ENCODE measurements at regions not wholly inside any gene's neighbourhood (a gene's known extent, or its start where the extent isn't known, plus 50 kb on each side); places are given as distances from the start of the nearest gene placed in this dataset.

DNA sequence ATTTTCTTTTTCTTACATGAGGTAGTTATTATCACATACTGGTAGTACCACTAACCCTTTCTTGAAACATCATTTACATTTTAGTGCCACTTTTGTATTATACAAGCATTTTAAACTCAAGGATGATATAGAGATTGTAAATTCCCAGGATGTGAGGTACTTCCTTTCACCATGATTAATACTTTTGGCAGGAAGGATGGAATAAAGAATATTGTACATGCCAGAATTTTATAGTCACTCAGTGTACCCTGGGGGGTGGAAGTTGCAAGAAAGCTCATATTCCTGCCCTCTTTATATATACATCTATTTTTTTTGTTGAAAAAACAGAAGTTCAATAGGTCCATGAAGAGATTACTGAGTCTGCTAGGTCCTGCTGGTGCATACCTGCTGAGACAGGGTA, 141.0 kb upstream of the PLSCR5 start:
- Histone ChIP-seq H3K4me3 (no peak overlapping the region), H3K27me3 (no peaks in the 10 kb centered on the region), H3K4me1 (no peaks in the 10 kb centered on the region), H3K27ac (no peak overlapping the region), H3K36me3 (no peaks in the 10 kb centered on the region), H3K9me3 (no peaks in the 10 kb centered on the region)
- TF ChIP-seq, protein P1, sequence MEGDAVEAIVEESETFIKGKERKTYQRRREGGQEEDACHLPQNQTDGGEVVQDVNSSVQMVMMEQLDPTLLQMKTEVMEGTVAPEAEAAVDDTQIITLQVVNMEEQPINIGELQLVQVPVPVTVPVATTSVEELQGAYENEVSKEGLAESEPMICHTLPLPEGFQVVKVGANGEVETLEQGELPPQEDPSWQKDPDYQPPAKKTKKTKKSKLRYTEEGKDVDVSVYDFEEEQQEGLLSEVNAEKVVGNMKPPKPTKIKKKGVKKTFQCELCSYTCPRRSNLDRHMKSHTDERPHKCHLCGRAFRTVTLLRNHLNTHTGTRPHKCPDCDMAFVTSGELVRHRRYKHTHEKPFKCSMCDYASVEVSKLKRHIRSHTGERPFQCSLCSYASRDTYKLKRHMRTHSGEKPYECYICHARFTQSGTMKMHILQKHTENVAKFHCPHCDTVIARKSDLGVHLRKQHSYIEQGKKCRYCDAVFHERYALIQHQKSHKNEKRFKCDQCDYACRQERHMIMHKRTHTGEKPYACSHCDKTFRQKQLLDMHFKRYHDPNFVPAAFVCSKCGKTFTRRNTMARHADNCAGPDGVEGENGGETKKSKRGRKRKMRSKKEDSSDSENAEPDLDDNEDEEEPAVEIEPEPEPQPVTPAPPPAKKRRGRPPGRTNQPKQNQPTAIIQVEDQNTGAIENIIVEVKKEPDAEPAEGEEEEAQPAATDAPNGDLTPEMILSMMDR (IDR thresholded peaks at IDR 0.05): no peak
- no peak for TF ChIP-seq POLR2AphosphoS5 (IDR thresholded peaks at IDR 0.05)
- no peak for DNase-seq (ENCODE audit: low spot score in 2 of 2)

DNA sequence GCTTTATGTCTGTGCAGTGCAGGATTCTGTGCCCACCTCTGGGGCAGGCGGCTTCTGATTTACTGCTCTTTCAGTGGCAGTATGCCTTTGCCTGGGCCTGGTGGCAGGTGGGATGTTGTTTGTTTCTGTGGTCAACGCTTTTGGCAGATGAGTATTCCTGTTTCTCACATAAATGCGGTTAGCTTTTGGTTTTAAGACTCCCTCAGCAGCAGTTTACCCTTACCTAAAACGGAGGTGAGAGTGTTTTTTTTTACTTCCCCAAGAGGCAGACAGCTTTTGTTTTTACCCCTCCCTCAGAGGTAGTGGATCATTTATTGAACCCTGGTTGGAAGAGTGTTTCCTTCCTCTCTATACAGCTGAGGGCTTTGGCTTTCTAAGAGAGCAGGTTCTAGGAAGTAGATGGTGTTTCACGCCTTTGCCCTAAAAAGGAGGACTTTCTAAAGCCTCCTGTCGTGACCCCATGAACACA, 134.1 kb upstream of the PLSCR5 start:
- H3K4me1 ChIP-seq: no peaks in the 10 kb centered on the region
- H3K27ac ChIP-seq: no peak overlapping the region
- no peak overlapping the region for H3K4me3 ChIP-seq
- H3K36me3 ChIP-seq: no peaks in the 10 kb centered on the region
- no peaks in the 10 kb centered on the region for H3K27me3 ChIP-seq
- DNase-seq (ENCODE audit: low spot score in 2 of 2): no peak
- H3K9me3 ChIP-seq: no peaks in the 10 kb centered on the region
- WGBS: 67% methylated on average over 6 of the region's 6 CpGs
- TF ChIP-seq POLR2AphosphoS5 (IDR thresholded peaks at IDR 0.05): no peak
- no peak for TF ChIP-seq POLR2A (IDR thresholded peaks at IDR 0.05)
- TF ChIP-seq EP300 (IDR thresholded peaks at IDR 0.05): no peak
- TF ChIP-seq, protein P1 (IDR thresholded peaks at IDR 0.05): no peak

DNA sequence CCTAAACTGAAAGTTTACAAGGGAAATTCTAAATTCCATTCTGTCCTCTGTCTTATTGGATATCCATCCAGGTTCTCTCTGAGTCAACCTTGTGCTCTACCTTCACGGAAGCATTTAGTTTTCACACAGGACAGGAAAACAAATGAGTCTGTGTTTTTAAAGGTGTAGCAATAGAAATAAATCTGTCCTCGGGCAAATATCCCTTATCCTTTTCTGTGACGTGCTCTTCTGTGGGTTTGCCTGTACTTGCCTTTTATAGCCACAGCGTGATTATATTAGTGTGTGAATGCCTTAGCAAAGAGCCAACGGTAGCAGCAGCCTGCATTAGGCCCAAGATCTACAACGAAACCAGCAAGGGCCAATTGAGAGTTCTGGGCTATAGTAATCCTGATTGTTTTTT, 127.2 kb upstream of the PLSCR5 start:
- 54% methylated on average over 6 of the region's 6 CpGs for WGBS
- H3K4me3 ChIP-seq: no peak overlapping the region
- H3K27ac ChIP-seq: no peak overlapping the region

DNA sequence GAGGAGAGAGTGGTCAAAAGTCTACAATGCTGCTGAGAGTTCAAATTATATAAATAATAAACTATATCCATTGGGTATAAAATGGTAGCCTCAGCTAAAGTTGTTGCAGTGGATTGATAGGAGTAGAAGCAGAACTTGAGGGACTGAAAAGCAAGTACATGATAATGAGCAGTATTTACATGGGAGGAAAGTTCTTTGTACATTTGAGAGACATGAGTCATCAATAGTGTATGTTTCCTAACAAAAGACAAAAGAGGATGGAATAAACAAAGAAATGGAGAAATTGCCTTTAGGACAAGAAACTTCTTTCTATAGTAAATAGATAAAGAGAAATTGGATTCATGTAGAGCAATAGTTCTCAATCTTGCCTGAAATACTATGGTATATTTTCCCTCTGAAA, 110.0 kb upstream of the PLSCR5 start:
- no peak overlapping the region for H3K27ac ChIP-seq
- no peaks in the 10 kb centered on the region for H3K4me1 ChIP-seq
- H3K9me3 ChIP-seq: no peaks in the 10 kb centered on the region
- no peaks in the 10 kb centered on the region for H3K27me3 ChIP-seq
- TF ChIP-seq EP300 (IDR thresholded peaks at IDR 0.05): no peak
- TF ChIP-seq, protein P1 (IDR thresholded peaks at IDR 0.05): no peak
- no peak for TF ChIP-seq POLR2A (IDR thresholded peaks at IDR 0.05)
- no peak for TF ChIP-seq POLR2AphosphoS5 (IDR thresholded peaks at IDR 0.05)
- DNase-seq (ENCODE audit: low spot score in 2 of 2): no peak
- H3K36me3 ChIP-seq: no peaks in the 10 kb centered on the region
- no peak overlapping the region for H3K4me3 ChIP-seq

More for the DNA sequence above, 127.2 kb upstream of the PLSCR5 start:
- no peaks in the 10 kb centered on the region for H3K27me3 ChIP-seq
- no peaks in the 10 kb centered on the region for H3K36me3 ChIP-seq
- H3K9me3 ChIP-seq: no peaks in the 10 kb centered on the region
- no peak for TF ChIP-seq POLR2AphosphoS5 (IDR thresholded peaks at IDR 0.05)
- no peak for TF ChIP-seq POLR2A (IDR thresholded peaks at IDR 0.05)
- TF ChIP-seq, protein P1 (IDR thresholded peaks at IDR 0.05): no peak
- TF ChIP-seq EP300 (IDR thresholded peaks at IDR 0.05): no peak
- H3K4me1 ChIP-seq: no peaks in the 10 kb centered on the region
- no peak for DNase-seq (ENCODE audit: low spot score in 2 of 2)

DNA sequence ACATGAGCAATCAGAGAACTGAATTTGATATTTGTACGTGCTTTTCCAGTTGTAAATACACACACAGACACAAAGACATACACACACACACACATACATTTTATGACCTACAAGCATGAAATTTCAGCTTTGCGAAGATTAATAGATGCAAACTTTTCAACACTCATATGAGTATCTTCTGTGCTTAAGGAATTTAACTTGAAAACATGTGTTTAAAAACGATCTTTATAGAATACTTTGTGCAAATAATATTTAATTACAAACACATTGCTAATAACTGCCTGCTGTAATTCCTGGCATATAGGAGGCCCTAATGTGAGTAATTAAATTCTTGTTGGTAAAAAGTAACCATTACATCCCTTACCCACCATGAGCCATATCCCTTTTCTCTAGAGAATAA, 107.7 kb upstream of the PLSCR5 start:
- WGBS: 61% methylated on average over 3 of the region's 3 CpGs
- Histone ChIP-seq H3K36me3 (no peaks in the 10 kb centered on the region), H3K4me1 (no peaks in the 10 kb centered on the region), H3K27ac (no peak overlapping the region), H3K4me3 (no peak overlapping the region), H3K9me3 (no peaks in the 10 kb centered on the region), H3K27me3 (no peaks in the 10 kb centered on the region)
- no peak for TF ChIP-seq EP300 (IDR thresholded peaks at IDR 0.05)
- no peak for TF ChIP-seq POLR2A (IDR thresholded peaks at IDR 0.05)
- no peak for TF ChIP-seq POLR2AphosphoS5 (IDR thresholded peaks at IDR 0.05)
- TF ChIP-seq, protein P1 (IDR thresholded peaks at IDR 0.05): no peak
- DNase-seq (ENCODE audit: low spot score in 2 of 2): no peak

All from suprapubic skin (tissue), 4 donors.